ENCODE measurements at regions not wholly inside any gene's neighbourhood (a gene's known extent, or its start where the extent isn't known, plus 50 kb on each side); places are given as distances from the start of the nearest gene placed in this dataset.

- no peak for DNase-seq (ENCODE audit: low read depth)
- TF ChIP-seq CTCF (IDR thresholded peaks at IDR 0.05; ENCODE audit: insufficient read depth, low read depth, low read length), result no peak
- no peak overlapping the region for H3K4me3 ChIP-seq (ENCODE audit: low read depth, low read length)
These were observed 1876.0 kb upstream of the CELF4 start for GRCh38 chr18:39441648-39442047.

- H3K4me3 ChIP-seq (ENCODE audit: low read depth, low read length), result no peak overlapping the region
- no peak for DNase-seq (ENCODE audit: low read depth)
- no peak for TF ChIP-seq CTCF (IDR thresholded peaks at IDR 0.05; ENCODE audit: insufficient read depth, low read depth, low read length)
These were observed 1870.4 kb upstream of the CELF4 start for GRCh38 chr18:39435996-39436395.

- DNase-seq (ENCODE audit: low read depth), result no peak
- TF ChIP-seq CTCF (IDR thresholded peaks at IDR 0.05; ENCODE audit: insufficient read depth, low read depth, low read length), result no peak
- H3K4me3 ChIP-seq (ENCODE audit: low read depth, low read length), result no peak overlapping the region
These were observed 1869.6 kb upstream of the CELF4 start for GRCh38 chr18:39435209-39435608.

GRCh38 chr18:39434223-39434920, 1868.8 kb upstream of the CELF4 start:
- peak; percentile 31 for DNase-seq (ENCODE audit: low read depth)
- no peak overlapping the region for H3K4me3 ChIP-seq (ENCODE audit: low read depth, low read length)
- TF ChIP-seq CTCF (IDR thresholded peaks at IDR 0.05; ENCODE audit: insufficient read depth, low read depth, low read length), result no peak

GRCh38 chr18:39425172-39425850, 1859.7 kb upstream of the CELF4 start:
- H3K4me3 ChIP-seq (ENCODE audit: low read depth, low read length), result no peak overlapping the region
- no peak for TF ChIP-seq CTCF (IDR thresholded peaks at IDR 0.05; ENCODE audit: insufficient read depth, low read depth, low read length)
- DNase-seq (ENCODE audit: low read depth), result no peak

GRCh38 chr18:39424261-39424660, 1858.7 kb upstream of the CELF4 start:
- TF ChIP-seq CTCF (IDR thresholded peaks at IDR 0.05; ENCODE audit: insufficient read depth, low read depth, low read length), result no peak
- no peak overlapping the region for H3K4me3 ChIP-seq (ENCODE audit: low read depth, low read length)
- no peak for DNase-seq (ENCODE audit: low read depth)

Data from fibroblast of villous mesenchyme (primary cell).